NT2/D1 (cell line): ENCODE measurements at regions not wholly inside any gene's neighbourhood (a gene's known extent, or its start where the extent isn't known, plus 50 kb on each side); places are given as distances from the start of the nearest gene placed in this dataset.

Experiments
- SUZ12 ChIP-seq: IDR thresholded peaks from 2 replicates; pipeline ENCODE4 v1.6.1; 2011; ENCODE audit not compliant: insufficient read length, insufficient read depth; ENCODE audit errors: extremely low read depth
- YY1 ChIP-seq: IDR thresholded peaks from 2 replicates; pipeline ENCODE4 v1.6.1; 2011; ENCODE audit not compliant: insufficient read length, insufficient read depth
- ZNF274 ChIP-seq: IDR thresholded peaks from 2 replicates; pipeline ENCODE4 v1.6.1; 2011; ENCODE audit warnings: mild to moderate bottlenecking, low read depth, low read length

- TF ChIP-seq ZNF274 (no peak), YY1 (no peak), SUZ12 (no peak)
Measured at GRCh38 chr11:23278121-23278520, 417.8 kb upstream of the CCDC179 start.
